DOHH2 (cell line): ENCODE measurements at regions not wholly inside any gene's neighbourhood (a gene's known extent, or its start where the extent isn't known, plus 50 kb on each side); places are given as distances from the start of the nearest gene placed in this dataset.

Source experiments
- H3F3A ChIP-seq: fragments of 200-600 bp; sonication (generic), shearing (Covaris generic); 2 replicates; pipeline ENCODE4 v1.6.0; 2016; ENCODE audit warnings: antibody characterized with exemption, mild to moderate bottlenecking; ENCODE audit not compliant: control insufficient read depth, insufficient read depth
- H3K27ac ChIP-seq: fragments of 200-600 bp; sonication (generic); 2 replicates; pipeline ENCODE4 v1.5.1; 2014; ENCODE audit warnings: low read depth, mild to moderate bottlenecking, low read length, moderate library complexity
- H3K27me3 ChIP-seq: fragments of 200-600 bp; sonication (generic); 2 replicates; pipeline ENCODE4 v1.6.1; 2014; ENCODE audit warnings: mild to moderate bottlenecking, low read length, mixed read lengths; ENCODE audit not compliant: control insufficient read depth
- H3K36me3 ChIP-seq: fragments of 200-600 bp; sonication (generic); 2 replicates; pipeline ENCODE4 v1.6.1; 2014; ENCODE audit warnings: mild to moderate bottlenecking, low read length, moderate library complexity, mixed read lengths; ENCODE audit not compliant: control insufficient read depth
- H3K4me1 ChIP-seq: fragments of 200-600 bp; sonication (generic); 2 replicates; pipeline ENCODE4 v1.6.1; 2014; ENCODE audit warnings: mild to moderate bottlenecking, low read length, mixed read lengths; ENCODE audit not compliant: control insufficient read depth
- H3K4me2 ChIP-seq: fragments of 200-600 bp; sonication (generic); 2 replicates; pipeline ENCODE4 v1.6.0; 2014; ENCODE audit warnings: mild to moderate bottlenecking, low read length, moderate library complexity
- H3K4me3 ChIP-seq: fragments of 200-600 bp; sonication (generic); 2 replicates; pipeline ENCODE4 v1.5.1; 2014; ENCODE audit warnings: mild to moderate bottlenecking, low read length, mixed read lengths
- H3K79me2 ChIP-seq: fragments of 200-600 bp; sonication (generic); 2 replicates; pipeline ENCODE4 v1.6.1; 2014; ENCODE audit warnings: mild to moderate bottlenecking, low read length, mixed read lengths; ENCODE audit not compliant: control insufficient read depth
- H3K9me2 ChIP-seq: fragments of 200-600 bp; sonication (generic); replicated peaks from 2 replicates; pipeline ENCODE4 v1.6.1; 2014; ENCODE audit warnings: mild to moderate bottlenecking, low read length, mixed read lengths; ENCODE audit not compliant: control insufficient read depth
- H3K9me3 ChIP-seq: fragments of 200-600 bp; sonication (generic); 2 replicates; pipeline ENCODE4 v1.6.1; 2014; ENCODE audit warnings: antibody characterized with exemption, low read length, mixed read lengths; ENCODE audit not compliant: control insufficient read depth, insufficient read depth
- H4K20me1 ChIP-seq: fragments of 200-600 bp; sonication (generic); 2 replicates; pipeline ENCODE4 v1.6.0; 2014; ENCODE audit warnings: low read depth, mild to moderate bottlenecking, antibody characterized with exemption, low read length, moderate library complexity; ENCODE audit not compliant: control insufficient read depth, insufficient read depth
- EZH2phosphoT487 ChIP-seq: fragments of 200-600 bp; sonication (generic); IDR thresholded peaks from 2 replicates; pipeline ENCODE4 v1.6.1; 2017; ENCODE audit warnings: borderline replicate concordance, mild to moderate bottlenecking, antibody characterized with exemption, low read length, moderate library complexity, mixed read lengths
- TF ChIP-seq, protein P1 (sequence below): fragments of 200-600 bp; sonication (generic); IDR thresholded peaks from one replicate; pipeline ENCODE4 v1.5.1; 2014; ENCODE audit warnings: antibody characterized with exemption, mild to moderate bottlenecking, low read depth, low read length; ENCODE audit not compliant: poor library complexity, severe bottlenecking

DNA sequence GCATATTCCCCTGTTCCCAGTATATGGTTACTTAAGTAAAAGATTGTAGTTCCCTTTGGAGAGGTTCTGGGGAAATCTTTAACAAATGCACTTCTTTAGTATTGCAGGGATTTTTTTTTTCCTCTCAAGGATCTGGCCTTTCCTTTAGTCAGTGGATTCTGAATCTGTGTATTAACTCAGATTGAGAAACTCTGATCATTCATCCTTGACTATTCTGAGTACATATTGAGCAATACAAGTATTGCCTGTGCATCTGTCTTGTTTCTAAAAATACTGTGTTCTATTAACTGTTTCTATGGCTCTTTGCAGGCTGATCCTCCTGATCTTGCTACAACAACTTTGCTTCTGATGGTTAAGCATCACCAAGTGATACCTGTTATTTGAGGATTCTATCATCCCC is 67.8 kb upstream of the FGGY start:
- Histone ChIP-seq H3K9me2 (no peaks in the 10 kb centered on the region), H3K27me3 (no peaks in the 10 kb centered on the region; the same call in 1 of the 2 replicates), H4K20me1 (no peaks in the 10 kb centered on the region), H3K36me3 (no peaks in the 10 kb centered on the region), H3K4me2 (no peak overlapping the region), H3K27ac (no peak overlapping the region), H3K4me1 (no peaks in the 10 kb centered on the region), H3K79me2 (no peaks in the 10 kb centered on the region), H3K4me3 (no peak overlapping the region), H3F3A (no peaks in the 10 kb centered on the region), H3K9me3 (no peaks in the 10 kb centered on the region)
- TF ChIP-seq, protein P1, sequence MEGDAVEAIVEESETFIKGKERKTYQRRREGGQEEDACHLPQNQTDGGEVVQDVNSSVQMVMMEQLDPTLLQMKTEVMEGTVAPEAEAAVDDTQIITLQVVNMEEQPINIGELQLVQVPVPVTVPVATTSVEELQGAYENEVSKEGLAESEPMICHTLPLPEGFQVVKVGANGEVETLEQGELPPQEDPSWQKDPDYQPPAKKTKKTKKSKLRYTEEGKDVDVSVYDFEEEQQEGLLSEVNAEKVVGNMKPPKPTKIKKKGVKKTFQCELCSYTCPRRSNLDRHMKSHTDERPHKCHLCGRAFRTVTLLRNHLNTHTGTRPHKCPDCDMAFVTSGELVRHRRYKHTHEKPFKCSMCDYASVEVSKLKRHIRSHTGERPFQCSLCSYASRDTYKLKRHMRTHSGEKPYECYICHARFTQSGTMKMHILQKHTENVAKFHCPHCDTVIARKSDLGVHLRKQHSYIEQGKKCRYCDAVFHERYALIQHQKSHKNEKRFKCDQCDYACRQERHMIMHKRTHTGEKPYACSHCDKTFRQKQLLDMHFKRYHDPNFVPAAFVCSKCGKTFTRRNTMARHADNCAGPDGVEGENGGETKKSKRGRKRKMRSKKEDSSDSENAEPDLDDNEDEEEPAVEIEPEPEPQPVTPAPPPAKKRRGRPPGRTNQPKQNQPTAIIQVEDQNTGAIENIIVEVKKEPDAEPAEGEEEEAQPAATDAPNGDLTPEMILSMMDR = no peak
- no peak for TF ChIP-seq EZH2phosphoT487

DNA sequence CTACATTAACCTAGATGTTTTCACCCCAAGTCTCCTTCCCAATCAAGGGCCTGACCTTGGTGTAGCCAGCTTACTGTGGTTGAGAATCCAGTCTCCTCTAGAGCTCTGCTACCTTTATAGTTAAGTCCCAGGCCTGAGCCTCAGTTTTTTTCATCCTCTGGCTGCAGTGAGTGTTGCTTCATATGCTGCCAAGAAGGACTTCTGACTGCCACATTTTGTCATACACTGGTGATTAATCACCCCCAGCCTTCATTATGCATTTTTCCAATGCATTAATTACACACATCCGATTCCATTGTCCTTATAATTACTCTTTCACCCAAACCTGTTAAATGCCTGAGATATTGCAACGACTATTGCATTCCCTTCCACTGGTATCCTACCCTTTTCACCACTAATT is 66.3 kb upstream of the FGGY start:
- H3K27me3 ChIP-seq = no peaks in the 10 kb centered on the region; the same call in 1 of the 2 replicates
- H3K27ac ChIP-seq = no peak overlapping the region
- H3K9me3 ChIP-seq = no peaks in the 10 kb centered on the region
- no peaks in the 10 kb centered on the region for H3K79me2 ChIP-seq
- H3K4me2 ChIP-seq = no peak overlapping the region
- no peaks in the 10 kb centered on the region for H3K4me1 ChIP-seq
- TF ChIP-seq, protein P1 = no peak
- H3K36me3 ChIP-seq = no peaks in the 10 kb centered on the region
- no peak overlapping the region for H3K4me3 ChIP-seq
- H4K20me1 ChIP-seq = no peaks in the 10 kb centered on the region
- H3K9me2 ChIP-seq = no peaks in the 10 kb centered on the region
- no peaks in the 10 kb centered on the region for H3F3A ChIP-seq

DNA sequence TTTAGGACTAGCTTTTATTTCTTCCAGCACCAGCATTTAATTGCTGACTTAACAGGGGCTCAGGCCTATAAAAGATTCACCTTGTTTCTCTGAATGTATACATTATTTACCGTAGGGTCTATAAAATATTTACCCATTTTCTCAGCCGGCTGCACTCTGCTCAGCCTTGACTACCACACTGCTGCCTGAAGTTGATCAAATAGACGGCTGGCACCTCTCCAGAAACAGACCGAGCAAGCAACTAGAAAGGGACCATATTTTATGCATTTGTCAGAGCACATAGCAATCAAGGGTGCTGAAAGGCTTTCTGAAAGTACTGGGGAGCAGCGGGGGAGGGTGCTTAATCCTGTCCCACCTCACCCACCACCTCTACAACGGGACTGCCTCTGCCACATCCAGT is 64.7 kb upstream of the FGGY start:
- no peak for TF ChIP-seq EZH2phosphoT487
- TF ChIP-seq, protein P1 = no peak
- Histone ChIP-seq H3K9me2 (no peaks in the 10 kb centered on the region), H3K4me2 (no peak overlapping the region), H3K4me3 (no peak overlapping the region), H3K9me3 (no peaks in the 10 kb centered on the region), H3K4me1 (no peaks in the 10 kb centered on the region), H4K20me1 (no peaks in the 10 kb centered on the region; the same call in 1 of the 2 replicates), H3K27me3 (no peaks in the 10 kb centered on the region; the same call in 1 of the 2 replicates), H3K36me3 (no peaks in the 10 kb centered on the region), H3K27ac (no peak overlapping the region), H3K79me2 (no peaks in the 10 kb centered on the region), H3F3A (no peaks in the 10 kb centered on the region)

DNA sequence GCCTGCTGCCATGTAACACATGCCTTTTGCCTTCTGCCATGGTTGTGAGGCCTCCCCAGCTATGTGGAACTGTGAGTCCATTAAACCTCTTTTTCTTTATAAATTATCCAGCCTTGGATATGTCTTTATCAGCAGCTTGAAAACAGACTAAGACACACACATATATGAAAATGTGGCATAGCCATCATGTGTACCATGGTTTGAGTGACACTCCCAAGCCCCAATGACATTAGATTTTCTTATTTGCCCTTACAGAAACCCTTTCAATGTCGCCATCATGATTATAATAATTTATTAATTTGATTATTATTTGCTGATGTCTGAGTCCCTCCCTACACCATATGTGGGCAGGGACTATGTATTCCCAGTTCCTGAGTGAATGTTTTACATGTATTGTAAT is 63.5 kb upstream of the FGGY start:
- no peaks in the 10 kb centered on the region; the same call in 1 of the 2 replicates for H3K27me3 ChIP-seq
- H3K9me2 ChIP-seq = no peaks in the 10 kb centered on the region
- no peaks in the 10 kb centered on the region for H3K9me3 ChIP-seq
- H4K20me1 ChIP-seq = no peaks in the 10 kb centered on the region; the same call in 1 of the 2 replicates
- H3K79me2 ChIP-seq = no peaks in the 10 kb centered on the region
- H3F3A ChIP-seq = no peaks in the 10 kb centered on the region
- no peaks in the 10 kb centered on the region for H3K4me1 ChIP-seq
- TF ChIP-seq, protein P1 = no peak
- no peak overlapping the region for H3K27ac ChIP-seq
- H3K4me3 ChIP-seq = no peak overlapping the region
- H3K36me3 ChIP-seq = no peaks in the 10 kb centered on the region
- no peak overlapping the region for H3K4me2 ChIP-seq
